ENCODE measurements at regions not wholly inside any gene's neighbourhood (a gene's known extent, or its start where the extent isn't known, plus 50 kb on each side); places are given as distances from the start of the nearest gene placed in this dataset.
"Not testable (repeated sequence)": the region's sequence is repeated elsewhere in the genome, so short reads cannot be mapped to it uniquely, and the experiment has no call there.

DNA sequence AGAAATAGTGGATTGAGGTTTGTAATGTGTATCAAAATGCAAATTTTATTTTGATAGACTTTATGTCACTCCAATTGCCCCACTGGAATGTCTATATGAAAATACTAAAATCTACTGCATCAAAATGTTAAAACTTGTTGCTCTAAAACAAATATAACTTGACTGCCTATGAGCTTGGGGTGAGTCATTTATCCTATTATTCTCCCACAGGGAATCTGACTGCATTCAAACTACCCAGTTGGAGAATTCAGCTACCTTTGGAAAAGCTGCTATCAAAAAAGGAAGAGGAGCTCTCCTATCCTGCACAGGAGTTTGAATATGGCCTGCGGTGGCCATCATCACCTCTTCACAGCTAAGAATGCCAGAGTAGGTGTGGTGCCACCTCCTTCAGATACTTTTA is 173.1 kb downstream of the KLHL28 start:
- no peak for DNase-seq (ENCODE audit: low read depth in 2 of 3, low spot score in 1 of 3)

DNA sequence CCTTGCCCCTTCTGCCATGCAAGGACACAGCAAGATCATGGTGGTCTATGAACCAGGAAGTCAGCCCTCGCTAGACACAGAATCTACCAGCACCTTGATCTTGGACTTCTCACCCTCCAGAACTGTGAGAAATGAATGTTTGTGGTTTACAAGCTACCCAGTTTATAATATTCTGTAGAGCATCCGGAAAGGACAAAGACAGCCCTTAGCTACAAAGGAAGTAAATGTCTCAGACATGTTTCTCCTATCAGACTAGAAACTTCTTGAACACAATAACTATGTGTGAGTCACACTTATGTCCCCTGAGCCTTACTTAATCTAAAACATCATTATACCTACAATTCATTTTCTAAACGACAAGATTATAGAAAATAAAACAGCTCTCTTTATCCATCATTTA is 176.7 kb downstream of the KLHL28 start:
- no peak for DNase-seq (ENCODE audit: low read depth in 2 of 3, low spot score in 1 of 3)

DNA sequence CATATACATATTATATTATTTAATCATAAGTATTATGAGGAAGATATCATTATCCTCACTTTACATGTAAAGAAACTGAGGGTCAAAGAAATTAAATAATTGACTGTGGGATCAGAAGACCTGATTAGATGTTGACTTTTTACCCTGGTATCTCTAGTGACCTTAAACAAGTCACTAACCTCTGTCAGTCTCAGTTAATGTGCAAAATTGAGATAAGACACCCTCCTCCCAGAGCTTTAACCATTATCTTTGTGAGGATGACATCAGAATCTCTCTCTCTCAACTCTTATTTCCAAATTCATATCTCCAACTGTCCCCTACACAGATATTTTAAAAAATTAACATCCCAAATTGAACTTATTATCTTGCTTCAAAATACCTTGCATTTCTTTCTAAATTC is 177.8 kb downstream of the KLHL28 start:
- DNase-seq (ENCODE audit: low read depth in 2 of 3, low spot score in 1 of 3), result no peak

DNA sequence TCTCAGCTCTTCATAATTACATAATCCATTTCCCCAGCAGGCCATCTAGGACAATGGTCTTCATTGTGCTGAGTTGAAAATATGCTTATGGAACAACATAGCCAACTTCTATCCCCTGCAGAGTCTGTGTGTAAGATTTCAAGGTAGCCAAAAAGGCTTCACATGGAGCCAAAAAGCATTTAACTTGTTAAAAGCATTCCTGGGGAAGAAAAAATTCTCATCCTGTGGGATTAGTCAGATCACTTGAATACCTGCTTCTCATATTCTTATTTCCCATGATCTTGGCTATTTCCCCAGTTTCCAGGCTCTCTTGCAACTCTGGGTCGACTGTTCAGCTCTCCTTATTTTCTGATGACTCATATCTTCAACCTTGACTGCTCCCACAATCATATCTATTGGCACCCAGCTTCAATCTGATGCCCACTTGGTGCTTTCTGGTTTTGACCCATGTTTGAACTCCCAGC is 178.9 kb downstream of the KLHL28 start:
- DNase-seq (ENCODE audit: low read depth in 2 of 3, low spot score in 1 of 3), result no peak

DNA sequence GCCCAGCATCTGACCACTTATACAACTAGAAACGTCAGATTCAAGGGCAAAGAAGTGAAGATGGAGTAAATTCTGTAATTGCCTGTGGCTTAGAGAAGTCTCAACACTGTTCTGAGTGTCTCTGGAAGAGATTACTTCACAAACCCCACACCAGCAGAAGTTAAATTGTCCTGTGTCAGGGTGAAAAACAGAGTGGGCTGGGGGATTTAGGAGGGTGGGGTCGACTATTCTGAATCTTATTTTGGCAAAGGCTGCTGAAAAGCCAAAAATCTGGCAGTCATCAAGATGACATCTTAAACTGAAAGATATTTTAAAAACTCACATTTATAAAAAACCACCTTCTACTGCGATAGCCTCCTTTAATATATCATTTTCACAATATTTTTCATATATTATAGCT is 180.8 kb downstream of the KLHL28 start:
- DNase-seq (ENCODE audit: low read depth in 2 of 3, low spot score in 1 of 3), result no peak

DNA sequence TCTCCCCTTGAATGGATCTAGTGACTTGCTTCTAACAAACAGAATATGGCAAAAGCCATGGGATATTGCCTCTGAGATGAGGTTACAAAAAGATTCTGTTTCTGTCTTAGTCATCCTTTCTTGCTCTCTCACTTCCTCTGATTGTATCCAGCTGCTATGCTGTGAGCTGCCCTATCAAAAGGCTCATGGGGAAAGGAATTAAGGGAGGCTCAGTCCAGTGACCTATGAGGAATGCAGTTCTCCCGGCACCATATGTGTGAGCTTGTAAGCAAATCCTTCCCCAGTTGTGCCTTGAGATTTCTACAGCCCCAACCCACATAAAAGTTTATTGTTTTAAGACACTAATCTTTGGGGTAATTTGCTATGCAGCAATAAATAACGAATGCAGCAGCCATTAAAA is 183.1 kb downstream of the KLHL28 start:
- DNase-seq (ENCODE audit: low read depth in 2 of 3, low spot score in 1 of 3), result no peak

DNA sequence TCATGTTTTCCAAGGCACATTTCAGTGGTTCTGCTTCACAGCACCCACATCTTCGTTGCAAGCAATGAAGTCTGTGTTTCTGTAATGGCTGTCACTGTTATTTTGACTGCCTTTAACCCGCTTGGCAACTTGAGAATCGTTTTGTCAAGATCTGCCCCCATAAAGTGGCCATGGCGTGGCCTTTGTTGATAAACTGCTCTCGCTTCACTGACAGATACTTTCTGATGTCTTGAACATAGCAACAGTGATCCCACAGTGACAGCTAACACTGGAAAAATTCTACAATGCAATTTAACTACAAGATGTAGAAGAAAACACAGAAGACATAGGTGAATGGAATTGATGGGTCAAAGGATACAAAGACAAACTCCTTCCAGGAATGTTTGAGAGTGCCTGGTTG is 184.2 kb downstream of the KLHL28 start:
- no peak for DNase-seq (ENCODE audit: low read depth in 2 of 3, low spot score in 1 of 3)

DNA sequence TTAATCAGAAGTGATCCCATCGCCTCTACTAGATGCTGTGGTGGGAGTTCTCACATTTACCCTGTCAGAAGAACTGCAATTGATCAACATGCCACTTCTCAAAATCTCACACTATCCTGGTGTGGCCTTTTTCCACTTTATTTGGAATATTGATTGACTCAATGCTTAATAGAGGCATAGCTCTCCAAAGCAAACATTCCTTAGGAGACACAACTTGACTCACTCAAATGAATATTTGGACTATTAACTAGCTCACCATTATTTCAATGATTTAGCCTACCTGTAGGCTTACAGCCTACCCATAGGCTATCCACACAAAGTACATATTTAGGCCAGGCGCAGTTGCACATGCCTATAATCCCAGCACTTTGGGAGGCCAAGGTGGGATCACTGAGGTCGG is 186.5 kb downstream of the KLHL28 start:
- DNase-seq (ENCODE audit: low read depth in 2 of 3, low spot score in 1 of 3), result no peak

DNA sequence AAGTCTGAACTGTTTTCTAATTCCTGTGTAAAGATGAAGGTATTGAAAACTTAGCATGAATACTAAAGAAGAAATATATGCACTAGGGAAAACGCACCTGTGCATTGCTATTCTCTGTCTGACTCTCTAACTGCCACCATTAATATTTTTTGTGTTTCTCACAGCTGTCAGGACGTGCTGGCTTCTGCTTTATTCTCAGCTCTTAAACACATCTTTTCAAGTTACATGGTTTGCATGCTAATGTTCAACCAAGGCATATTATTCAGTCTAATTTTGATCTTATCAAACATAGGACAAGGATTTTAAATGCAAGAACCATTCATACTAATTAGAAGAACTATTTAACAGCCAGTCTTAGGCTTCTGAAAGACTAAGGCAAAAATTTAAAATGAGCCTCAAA is 187.4 kb downstream of the KLHL28 start:
- DNase-seq (ENCODE audit: low read depth in 2 of 3, low spot score in 1 of 3), result no peak

DNA sequence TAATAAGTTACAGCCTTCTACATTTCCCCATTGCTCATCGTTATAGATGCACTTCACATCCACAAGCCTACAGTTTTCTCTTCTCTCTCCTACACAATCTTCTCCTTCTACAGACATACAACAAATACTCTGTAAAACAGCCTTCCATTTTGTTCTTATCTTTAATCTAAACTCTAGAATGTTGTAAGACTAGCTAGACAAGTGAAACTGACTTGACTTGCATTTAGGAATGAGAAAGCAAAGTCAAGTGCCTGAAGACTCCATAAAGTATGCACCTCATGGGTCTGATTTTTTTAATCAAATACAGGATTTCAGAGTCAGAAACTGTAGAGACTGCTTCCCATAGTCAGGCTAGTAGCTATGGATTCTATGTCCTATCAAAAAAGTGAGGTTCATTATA is 190.3 kb downstream of the KLHL28 start:
- DNase-seq (ENCODE audit: low read depth in 2 of 3, low spot score in 1 of 3), result no peak

DNA sequence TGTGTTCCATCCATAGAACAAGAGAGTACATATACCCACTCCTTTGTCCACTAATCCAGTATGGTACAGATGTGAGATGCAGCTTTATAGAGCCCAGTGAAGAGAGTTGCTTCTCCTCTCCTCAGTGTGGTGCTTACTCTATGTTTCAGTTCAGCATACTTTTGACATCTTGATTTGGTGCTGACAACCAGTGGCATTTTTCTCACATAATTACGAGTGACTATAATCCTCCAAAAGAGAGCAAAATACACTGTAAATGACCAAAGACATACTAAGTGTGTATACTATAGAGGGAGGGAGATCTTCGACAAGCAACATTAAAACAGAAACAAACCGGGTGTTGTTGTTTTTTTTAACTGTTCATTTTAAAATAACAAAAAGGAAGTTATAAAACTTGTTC is 191.5 kb downstream of the KLHL28 start:
- no peak for DNase-seq (ENCODE audit: low read depth in 2 of 3, low spot score in 1 of 3)

DNA sequence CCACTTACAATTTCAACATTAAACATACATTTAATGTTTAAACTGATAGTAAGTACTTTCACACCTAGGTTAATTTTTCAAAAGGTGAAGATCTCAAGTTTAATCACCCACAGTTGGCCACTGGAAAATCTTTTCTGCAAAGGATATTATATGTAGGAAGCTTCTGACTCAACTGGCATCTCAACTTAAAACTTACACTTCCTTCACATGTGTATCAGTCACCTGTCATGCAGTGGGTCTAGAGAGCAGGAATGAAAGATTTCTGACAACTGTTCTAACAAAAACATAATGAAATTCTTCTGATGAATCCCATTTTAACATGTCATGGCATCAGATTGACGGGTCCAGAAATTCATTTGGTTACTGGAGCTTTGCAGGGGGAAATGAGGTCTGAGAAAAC is 192.8 kb downstream of the KLHL28 start:
- no peak for DNase-seq (ENCODE audit: low read depth in 2 of 3, low spot score in 1 of 3)

DNA sequence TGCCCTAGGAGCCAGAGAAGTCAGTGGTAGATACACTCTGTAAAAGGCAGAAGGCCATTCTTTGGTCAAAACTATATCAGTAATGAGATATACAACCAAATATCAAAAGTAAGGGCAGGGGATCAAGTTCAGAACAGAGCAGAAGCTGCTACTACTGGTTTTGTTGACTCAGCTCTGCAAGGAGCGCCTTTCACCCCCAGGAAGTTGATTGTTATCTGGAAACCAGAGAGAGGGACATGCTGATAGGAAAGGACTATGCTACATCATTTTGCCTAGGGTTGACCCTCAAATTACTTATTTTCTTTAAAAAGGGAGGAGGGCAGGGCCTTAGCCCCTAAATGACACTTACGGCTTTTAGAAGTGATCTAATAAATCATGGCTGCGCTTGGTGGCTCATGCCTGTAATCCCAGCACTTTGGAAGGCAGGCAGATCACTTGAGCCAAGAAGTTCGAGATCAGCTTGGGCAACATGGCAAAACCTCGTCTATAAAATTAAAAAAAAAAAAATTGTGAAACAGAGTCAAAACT is 194.0 kb downstream of the KLHL28 start:
- DNase-seq (ENCODE audit: low read depth in 2 of 3, low spot score in 1 of 3), result no peak

DNA sequence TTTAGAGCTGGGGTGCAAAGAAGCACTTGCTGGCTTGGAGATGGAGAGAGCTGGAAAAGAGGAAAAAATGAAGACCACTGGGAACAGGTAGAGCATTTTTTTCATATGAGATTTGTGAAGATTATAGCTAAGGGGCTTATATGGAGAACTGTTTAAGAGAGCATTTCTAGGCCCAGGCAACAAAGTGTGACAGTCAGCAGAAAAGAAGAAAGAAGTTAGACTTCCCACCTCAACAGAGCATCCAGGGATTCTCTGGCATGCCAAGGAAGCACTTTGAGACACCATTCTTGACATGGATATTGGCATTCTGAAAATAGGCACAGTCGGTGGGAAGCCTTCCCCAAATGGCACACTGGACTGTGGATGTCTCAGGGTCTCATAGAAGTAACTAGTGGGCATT is 195.5 kb downstream of the KLHL28 start:
- no peak for DNase-seq (ENCODE audit: low read depth in 2 of 3, low spot score in 1 of 3)

DNA sequence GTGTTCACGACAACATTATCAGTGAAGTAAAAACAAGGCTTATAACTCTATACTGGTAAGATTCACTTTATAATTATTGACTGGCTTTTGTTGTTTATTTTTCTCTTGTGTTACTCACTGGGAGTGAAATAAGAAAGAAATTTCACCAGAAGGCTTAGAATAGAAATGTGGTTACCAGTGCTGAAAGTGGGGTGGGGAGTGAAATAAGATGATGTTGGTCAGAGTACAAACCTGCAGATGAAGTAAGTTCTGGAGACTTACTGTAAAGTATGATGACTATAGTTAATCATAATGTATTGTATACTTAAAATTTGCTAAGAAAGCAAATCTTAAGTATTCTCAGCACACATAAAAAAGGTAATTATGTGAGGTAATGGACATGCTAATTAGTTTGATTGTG is 198.4 kb downstream of the KLHL28 start:
- no peak for DNase-seq (ENCODE audit: low read depth in 2 of 3, low spot score in 1 of 3)

DNA sequence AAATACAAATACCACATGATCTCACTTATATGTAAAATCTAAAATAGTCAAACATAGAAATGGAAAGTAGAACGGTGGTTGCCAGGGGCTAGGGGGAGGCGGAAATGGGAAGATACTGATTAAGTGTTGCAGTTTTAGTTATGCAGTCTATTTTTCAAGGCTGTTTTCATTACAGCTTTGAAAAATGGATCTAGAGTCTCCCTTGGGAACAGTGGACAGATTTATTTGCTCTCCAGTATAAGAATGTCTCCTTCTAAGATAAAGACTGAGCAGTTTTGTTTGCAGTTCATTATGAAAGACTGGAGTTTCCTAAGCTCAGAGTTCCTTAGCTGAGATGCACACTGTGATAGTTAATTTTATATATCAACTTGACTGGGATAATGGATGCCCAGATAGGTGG is 202.5 kb downstream of the KLHL28 start:
- no peak for DNase-seq (ENCODE audit: low read depth in 2 of 3, low spot score in 1 of 3)

DNA sequence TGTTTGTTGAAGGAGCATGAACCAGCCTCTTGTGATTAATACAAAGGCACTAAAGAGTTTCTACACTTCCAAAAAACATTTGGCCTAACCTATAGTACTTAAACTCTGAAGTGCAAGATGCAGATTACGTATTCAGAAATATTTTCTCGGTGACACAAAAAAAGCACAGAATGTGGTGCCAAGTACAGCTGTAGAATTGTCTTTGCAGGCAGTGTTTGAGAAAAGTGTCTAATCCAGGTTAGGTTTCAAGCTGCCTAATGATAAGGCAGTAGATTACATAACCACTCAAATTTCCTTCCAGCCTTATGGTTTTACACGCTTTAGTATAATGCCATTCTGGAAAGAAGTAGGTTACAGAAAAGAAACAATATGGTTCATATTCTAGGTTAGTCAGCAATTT is 205.2 kb downstream of the KLHL28 start:
- DNase-seq (ENCODE audit: low read depth in 2 of 3, low spot score in 1 of 3), result no peak

DNA sequence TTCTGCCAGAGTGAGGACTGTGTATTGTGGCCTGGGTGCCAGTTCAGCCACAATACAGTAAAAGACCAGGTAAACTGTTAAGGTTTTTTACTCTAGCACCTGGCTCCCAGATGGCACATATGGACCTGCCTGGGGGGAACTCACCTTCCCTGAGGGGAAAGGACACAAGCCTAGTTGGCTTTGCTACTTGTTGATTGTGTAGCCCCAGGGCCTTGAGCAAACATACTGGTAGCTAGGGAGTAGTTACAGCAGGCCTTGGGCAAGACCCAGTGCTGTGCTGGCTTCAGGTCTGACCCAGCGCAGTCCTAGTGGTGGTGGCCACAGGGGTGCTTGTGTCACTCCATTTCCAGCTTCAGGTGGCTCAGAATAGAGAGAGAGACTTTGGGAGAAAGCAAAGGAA is 216.4 kb downstream of the KLHL28 start:
- no peak for DNase-seq (ENCODE audit: low read depth in 2 of 3, low spot score in 1 of 3)

DNA sequence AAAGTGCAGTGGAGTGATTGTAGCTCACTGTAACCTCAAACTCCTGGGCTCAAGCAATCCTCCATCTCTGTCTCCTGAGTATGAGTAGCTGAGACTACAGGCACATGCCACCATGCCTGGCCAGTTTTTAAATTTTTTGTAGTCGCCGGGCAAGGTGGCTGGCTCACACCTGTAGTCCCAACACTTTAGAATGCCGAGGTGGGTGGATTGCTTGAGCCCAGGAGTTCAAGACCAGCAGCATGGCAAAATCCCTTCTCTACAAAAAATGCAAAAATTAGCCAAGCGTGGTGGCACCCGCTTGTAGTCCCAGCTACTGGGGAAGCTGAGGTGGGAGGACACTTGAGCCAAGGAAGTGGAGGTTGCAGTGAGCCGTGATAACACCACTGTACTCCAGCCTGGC is 219.5 kb downstream of the KLHL28 start:
- no peak for DNase-seq (ENCODE audit: low read depth in 2 of 3, low spot score in 1 of 3)

DNA sequence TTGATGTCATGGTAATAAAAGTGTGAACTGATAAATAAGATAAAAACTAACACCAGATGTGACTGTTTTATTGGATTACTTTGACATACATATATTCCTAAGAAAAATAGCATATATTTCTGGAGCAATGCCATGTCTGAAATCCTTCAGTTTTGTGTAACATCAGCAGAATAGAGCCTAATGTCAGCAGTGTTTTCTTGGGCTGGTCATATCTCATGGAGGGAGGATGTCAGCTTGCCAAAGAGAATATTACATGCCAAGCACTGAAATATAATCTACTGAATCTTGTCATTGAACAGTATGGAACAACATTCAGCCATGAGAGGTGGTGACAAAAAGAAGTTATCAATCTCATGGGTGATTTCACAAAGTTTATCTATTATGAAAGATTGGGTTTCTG is 220.3 kb downstream of the KLHL28 start:
- DNase-seq (ENCODE audit: low read depth in 2 of 3, low spot score in 1 of 3), result no peak

DNA sequence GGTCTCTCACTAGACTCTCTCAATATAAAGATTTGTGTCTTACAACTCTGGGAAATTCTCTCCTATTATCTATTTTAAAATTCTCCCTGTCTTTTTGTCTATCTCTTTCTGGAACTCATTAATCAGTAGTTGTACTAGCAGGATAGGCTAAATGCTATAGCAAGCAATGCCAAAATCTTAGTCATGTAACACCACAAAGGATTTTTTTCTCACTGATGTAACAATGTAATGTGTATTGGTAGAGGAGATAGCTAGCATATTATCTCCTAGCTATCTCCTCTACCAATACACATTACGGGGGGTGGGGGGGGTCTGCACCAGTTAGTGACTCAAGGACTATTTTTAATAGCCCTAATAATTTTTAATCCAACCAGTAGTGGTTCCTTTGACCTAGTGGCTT is 225.4 kb downstream of the KLHL28 start:
- no peak for DNase-seq (ENCODE audit: low read depth in 2 of 3, low spot score in 1 of 3)

DNA sequence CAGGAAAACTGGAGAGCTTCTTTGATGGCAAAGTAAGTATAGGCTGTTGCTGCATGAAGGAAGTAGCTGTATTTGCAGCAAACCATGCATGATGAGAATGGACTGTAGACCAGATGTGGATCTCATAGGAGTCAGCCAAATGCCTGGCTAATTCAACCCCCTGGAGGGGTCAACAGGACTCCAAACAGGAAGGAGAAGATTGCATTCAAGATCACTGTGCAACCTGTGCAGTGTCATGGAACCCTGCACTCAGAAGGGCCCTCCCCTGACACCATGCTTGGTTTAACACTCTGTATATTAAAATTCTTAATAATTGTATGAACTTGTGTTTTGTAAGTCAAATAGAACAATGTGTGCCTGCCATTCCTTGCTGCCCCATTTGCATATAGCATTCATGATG is 225.1 kb upstream of the FSCB start:
- no peak for DNase-seq (ENCODE audit: low read depth in 2 of 3, low spot score in 1 of 3)

DNA sequence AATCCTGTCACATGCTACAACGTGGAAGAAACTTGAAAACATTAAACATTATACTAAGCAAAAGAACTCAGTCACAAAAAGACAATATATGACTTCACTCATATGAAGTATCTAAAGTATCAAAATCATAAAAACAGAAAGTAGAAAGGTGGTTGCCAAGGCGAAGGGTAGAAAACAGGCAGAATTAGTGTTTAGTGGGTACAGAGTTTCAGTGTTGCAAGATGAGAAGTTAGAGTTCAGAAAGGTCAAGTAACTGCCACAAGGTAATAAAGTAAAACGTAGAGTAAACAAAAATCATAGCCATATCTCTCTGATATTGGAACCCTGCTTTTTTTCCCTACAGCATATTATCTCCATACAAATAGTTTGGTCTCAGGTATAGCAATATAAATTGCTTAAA is 223.8 kb upstream of the FSCB start:
- no peak for DNase-seq (ENCODE audit: low read depth in 2 of 3, low spot score in 1 of 3)

DNA sequence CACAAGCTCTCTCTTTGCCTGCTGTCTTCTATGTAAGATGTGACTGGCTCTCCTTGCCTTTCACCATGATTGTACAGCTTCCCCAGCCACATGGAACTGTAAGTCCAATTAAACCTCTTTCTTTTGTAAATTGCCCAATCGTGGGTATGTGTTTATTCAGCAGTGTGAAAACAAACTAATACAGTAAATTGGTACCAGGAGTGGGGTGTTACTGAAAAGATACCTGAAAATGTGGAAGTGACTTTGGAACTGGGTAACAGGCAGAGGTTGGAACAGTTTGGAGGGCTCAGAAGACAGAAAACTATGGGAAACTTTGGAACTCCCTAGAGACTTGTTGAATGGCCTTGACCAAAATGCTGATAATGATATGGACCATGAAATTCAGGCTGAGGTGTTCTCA is 214.3 kb upstream of the FSCB start:
- DNase-seq (ENCODE audit: low read depth in 2 of 3, low spot score in 1 of 3), result not testable (repeated sequence)

Data from stimulated activated CD4-positive, alpha-beta T cell treated with anti-CD3 and anti-CD28 coated beads, Interleukin-12 subunit alpha, Interleukin-12 subunit beta, amount 100 ng/mL, for 48 hours (primary cell).